ENCODE measurements at regions not wholly inside any gene's neighbourhood (a gene's known extent, or its start where the extent isn't known, plus 50 kb on each side); places are given as distances from the start of the nearest gene placed in this dataset.
"Not testable (repeated sequence)": the region's sequence is repeated elsewhere in the genome, so short reads cannot be mapped to it uniquely, and the experiment has no call there.

- Histone ChIP-seq H3K36me3 (no peaks in the 10 kb centered on the region), H3K4me1 (no peaks in the 10 kb centered on the region), H3K27ac (replicated peaks in 1 of 4) (no peak overlapping the region), H3K9me3 (no peaks in the 10 kb centered on the region), H3K4me3 (no peak overlapping the region), H3K27me3 (no peaks in the 10 kb centered on the region)
- intact Hi-C loops (cut with DNase I) = no loop called here
- TF ChIP-seq POLR2A (IDR thresholded peaks at IDR 0.05; ENCODE audit: low read depth) = no peak
- no peak for TF ChIP-seq POLR2AphosphoS5 (IDR thresholded peaks at IDR 0.05)
- no peak for TF ChIP-seq EP300 (IDR thresholded peaks at IDR 0.05)
- no peak for TF ChIP-seq CTCF (IDR thresholded peaks at IDR 0.05)
- no peak for DNase-seq (ENCODE audit: extremely low spot score)
- 80% methylated on average over 3 of the region's 3 CpGs for WGBS
These were observed 220.5 kb downstream of the TENT5A start for GRCh38 chr6:81531869-81532561.

- DNase-seq (ENCODE audit: extremely low spot score) = no peak
- no peak overlapping the region for H3K27ac ChIP-seq (replicated peaks in 1 of 4)
- no peak overlapping the region for H3K4me3 ChIP-seq
- no peaks in the 10 kb centered on the region for H3K4me1 ChIP-seq
- 72% methylated on average over 3 of the region's 3 CpGs for WGBS
- H3K27me3 ChIP-seq = no peaks in the 10 kb centered on the region
- no peak for TF ChIP-seq POLR2A (IDR thresholded peaks at IDR 0.05; ENCODE audit: low read depth)
- TF ChIP-seq CTCF (IDR thresholded peaks at IDR 0.05) = no peak
- no peak for TF ChIP-seq EP300 (IDR thresholded peaks at IDR 0.05)
- TF ChIP-seq POLR2AphosphoS5 (IDR thresholded peaks at IDR 0.05) = no peak
- no peaks in the 10 kb centered on the region for H3K9me3 ChIP-seq
- H3K36me3 ChIP-seq = no peaks in the 10 kb centered on the region
- intact Hi-C loops (cut with DNase I) = no loop called here
These were observed 235.0 kb downstream of the TENT5A start for GRCh38 chr6:81517455-81517854.

- H3K9me3 ChIP-seq = no peaks in the 10 kb centered on the region
- 58% methylated on average over 7 of the region's 7 CpGs for WGBS
- H3K4me1 ChIP-seq = no peaks in the 10 kb centered on the region
- no peak for TF ChIP-seq POLR2AphosphoS5 (IDR thresholded peaks at IDR 0.05)
- no peak for TF ChIP-seq POLR2A (IDR thresholded peaks at IDR 0.05; ENCODE audit: low read depth)
- TF ChIP-seq CTCF (IDR thresholded peaks at IDR 0.05) = no peak
- no peak for TF ChIP-seq EP300 (IDR thresholded peaks at IDR 0.05)
- no peaks in the 10 kb centered on the region for H3K36me3 ChIP-seq
- DNase-seq (ENCODE audit: extremely low spot score) = no peak
- no peaks in the 10 kb centered on the region for H3K27me3 ChIP-seq
- intact Hi-C loops (cut with DNase I) = no loop called here
- no peak overlapping the region for H3K27ac ChIP-seq (replicated peaks in 1 of 4)
- H3K4me3 ChIP-seq = no peak overlapping the region
These were observed 236.7 kb downstream of the TENT5A start for GRCh38 chr6:81515562-81516453.

GRCh38 chr6:81514195-81514594 is 238.3 kb downstream of the TENT5A start:
- 84% methylated on average over 4 of the region's 4 CpGs for WGBS
- H3K9me3 ChIP-seq; DNase-seq (ENCODE audit: extremely low spot score); H3K4me3 ChIP-seq; H3K4me1 ChIP-seq; H3K36me3 ChIP-seq; H3K27ac ChIP-seq (replicated peaks in 1 of 4); intact Hi-C loops (cut with DNase I); H3K27me3 ChIP-seq: not testable (repeated sequence)

- Histone ChIP-seq H3K36me3 (no peaks in the 10 kb centered on the region), H3K4me1 (no peaks in the 10 kb centered on the region), H3K27me3 (no peaks in the 10 kb centered on the region), H3K27ac (replicated peaks in 1 of 4) (no peak overlapping the region), H3K4me3 (no peak overlapping the region), H3K9me3 (no peaks in the 10 kb centered on the region)
- no peak for DNase-seq (ENCODE audit: extremely low spot score)
- TF ChIP-seq POLR2A (IDR thresholded peaks at IDR 0.05; ENCODE audit: low read depth) (no peak), CTCF (IDR thresholded peaks at IDR 0.05) (no peak), EP300 (IDR thresholded peaks at IDR 0.05) (no peak), POLR2AphosphoS5 (IDR thresholded peaks at IDR 0.05) (no peak)
- intact Hi-C loops (cut with DNase I) = no loop called here
- 5% methylated on average over 1 of the region's 1 CpG for WGBS
These were observed 241.1 kb downstream of the TENT5A start for GRCh38 chr6:81511423-81511822.

Data from esophagus muscularis mucosa (tissue), 4 donors.